Kidney epithelial cell (primary cell): ENCODE measurements at regions not wholly inside any gene's neighbourhood (a gene's known extent, or its start where the extent isn't known, plus 50 kb on each side); places are given as distances from the start of the nearest gene placed in this dataset.

Experiments used
- DNase-seq: peaks from one replicate; pipeline ENCODE4 v3.0.0-alpha.2; 2010; ENCODE audit warnings: low read depth
- H3K27me3 ChIP-seq: 2 replicates; pipeline ENCODE4 v1.6.0; 2011; ENCODE audit warnings: low read length; ENCODE audit not compliant: control insufficient read depth, insufficient read depth
- H3K36me3 ChIP-seq: 2 replicates; pipeline ENCODE4 v1.5.1; 2011; ENCODE audit warnings: low read length; ENCODE audit not compliant: control insufficient read depth, insufficient read depth
- H3K4me3 ChIP-seq: 2 replicates; pipeline ENCODE4 v1.5.1; 2011; ENCODE audit warnings: low read depth, mild to moderate bottlenecking, control low read depth, low read length
- TF ChIP-seq, protein P1 (sequence below): IDR thresholded peaks from 2 replicates; pipeline ENCODE4 v1.5.1; 2011; ENCODE audit warnings: mild to moderate bottlenecking, moderate library complexity, low read length, control low read depth, inconsistent platforms; ENCODE audit not compliant: insufficient read depth, poor library complexity, severe bottlenecking

DNA sequence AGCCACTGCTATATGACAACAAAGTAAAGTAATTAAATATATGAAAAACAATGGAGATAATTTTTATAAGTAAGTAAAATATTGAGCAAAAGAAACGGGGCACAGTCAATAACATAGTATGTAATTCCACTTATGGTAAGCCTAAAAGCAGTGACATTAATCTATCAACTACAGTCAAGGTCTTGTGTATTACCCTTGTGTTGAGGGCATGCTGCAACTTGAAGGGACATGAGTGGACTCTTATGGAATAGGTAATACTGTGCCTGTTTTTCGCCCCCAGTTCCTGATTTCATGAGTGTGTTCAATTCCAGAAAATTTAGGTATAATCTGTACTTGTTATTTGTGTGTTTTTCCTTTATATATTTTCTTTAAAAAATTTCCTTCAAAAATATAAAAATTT lies 201.3 kb upstream of the SLITRK6 start:
- no peaks in the 10 kb centered on the region for H3K27me3 ChIP-seq
- DNase-seq = no peak

DNA sequence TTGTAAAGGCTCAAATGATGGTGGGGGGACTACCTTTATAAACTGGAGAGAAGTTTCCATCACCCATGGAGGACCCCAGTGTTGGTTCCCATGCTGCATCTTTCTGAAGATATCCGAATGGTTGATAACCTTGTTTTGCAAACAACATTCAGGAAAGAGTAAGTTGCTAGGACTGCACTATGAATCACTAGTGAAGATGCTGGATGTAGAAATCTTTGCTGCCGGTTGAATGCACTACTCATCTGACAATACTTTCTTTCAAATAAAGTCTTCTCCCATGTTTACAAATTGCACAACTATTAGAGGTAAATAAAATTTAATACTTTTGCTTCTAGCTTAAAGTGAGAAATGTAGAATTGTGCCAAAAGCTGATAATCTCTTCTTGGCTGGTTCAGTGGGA lies 198.4 kb upstream of the SLITRK6 start:
- TF ChIP-seq, protein P1, sequence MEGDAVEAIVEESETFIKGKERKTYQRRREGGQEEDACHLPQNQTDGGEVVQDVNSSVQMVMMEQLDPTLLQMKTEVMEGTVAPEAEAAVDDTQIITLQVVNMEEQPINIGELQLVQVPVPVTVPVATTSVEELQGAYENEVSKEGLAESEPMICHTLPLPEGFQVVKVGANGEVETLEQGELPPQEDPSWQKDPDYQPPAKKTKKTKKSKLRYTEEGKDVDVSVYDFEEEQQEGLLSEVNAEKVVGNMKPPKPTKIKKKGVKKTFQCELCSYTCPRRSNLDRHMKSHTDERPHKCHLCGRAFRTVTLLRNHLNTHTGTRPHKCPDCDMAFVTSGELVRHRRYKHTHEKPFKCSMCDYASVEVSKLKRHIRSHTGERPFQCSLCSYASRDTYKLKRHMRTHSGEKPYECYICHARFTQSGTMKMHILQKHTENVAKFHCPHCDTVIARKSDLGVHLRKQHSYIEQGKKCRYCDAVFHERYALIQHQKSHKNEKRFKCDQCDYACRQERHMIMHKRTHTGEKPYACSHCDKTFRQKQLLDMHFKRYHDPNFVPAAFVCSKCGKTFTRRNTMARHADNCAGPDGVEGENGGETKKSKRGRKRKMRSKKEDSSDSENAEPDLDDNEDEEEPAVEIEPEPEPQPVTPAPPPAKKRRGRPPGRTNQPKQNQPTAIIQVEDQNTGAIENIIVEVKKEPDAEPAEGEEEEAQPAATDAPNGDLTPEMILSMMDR = no peak
- Histone ChIP-seq H3K36me3 (no peaks in the 10 kb centered on the region), H3K27me3 (no peaks in the 10 kb centered on the region), H3K4me3 (no peak overlapping the region)
- DNase-seq = no peak

More for the DNA sequence above, 201.3 kb upstream of the SLITRK6 start:
- H3K36me3 ChIP-seq = no peaks in the 10 kb centered on the region
- TF ChIP-seq, protein P1 = no peak
- no peak overlapping the region for H3K4me3 ChIP-seq

DNA sequence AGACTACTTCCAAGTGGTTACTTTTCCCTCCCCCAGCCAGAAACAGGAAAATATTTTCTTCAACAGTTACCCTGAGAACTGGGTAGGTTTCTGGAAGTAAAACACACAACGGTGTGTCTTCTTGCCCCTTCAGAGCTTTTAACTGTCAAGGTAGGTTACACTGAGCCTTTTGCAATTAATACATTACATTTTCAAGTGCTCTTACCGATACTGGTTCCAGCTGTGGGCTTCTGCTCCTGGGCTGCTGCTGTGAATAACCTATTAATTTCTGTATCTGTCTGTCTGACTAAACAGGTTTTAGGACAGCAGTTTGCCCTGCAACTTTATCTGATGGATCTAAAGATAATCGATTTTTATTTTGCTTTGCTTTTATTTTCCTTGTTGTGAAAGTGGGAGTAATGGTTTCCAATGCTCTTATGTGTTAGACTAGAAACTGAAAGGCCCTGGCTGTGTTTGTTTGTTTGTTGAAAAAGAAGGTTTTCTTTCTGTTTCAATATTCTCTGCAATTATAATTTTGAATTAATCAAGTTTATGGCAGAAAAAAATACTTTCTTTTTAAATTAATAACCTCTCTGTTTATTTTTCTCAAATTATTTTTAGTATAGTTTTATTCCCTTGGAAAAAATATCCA lies 196.7 kb upstream of the SLITRK6 start:
- Histone ChIP-seq H3K27me3 (no peaks in the 10 kb centered on the region), H3K4me3 (no peak overlapping the region), H3K36me3 (no peaks in the 10 kb centered on the region)
- TF ChIP-seq, protein P1 = no peak
- no peak for DNase-seq

- Histone ChIP-seq H3K36me3 (no peaks in the 10 kb centered on the region), H3K4me3 (no peak overlapping the region), H3K27me3 (no peaks in the 10 kb centered on the region)
- DNase-seq = no peak
- TF ChIP-seq, protein P1 = no peak
Measured at GRCh38 chr13:85993567-85993966, 194.3 kb upstream of the SLITRK6 start.

GRCh38 chr13:85990397-85990796 lies 191.2 kb upstream of the SLITRK6 start:
- Histone ChIP-seq H3K36me3 (no peaks in the 10 kb centered on the region), H3K4me3 (no peak overlapping the region), H3K27me3 (no peaks in the 10 kb centered on the region)
- TF ChIP-seq, protein P1 = no peak
- DNase-seq = no peak

- H3K4me3 ChIP-seq = no peak overlapping the region
- DNase-seq = no peak
- TF ChIP-seq, protein P1 = no peak
- H3K27me3 ChIP-seq = no peaks in the 10 kb centered on the region
- H3K36me3 ChIP-seq = no peaks in the 10 kb centered on the region
Measured at GRCh38 chr13:85985797-85986196, 186.6 kb upstream of the SLITRK6 start.
